Thoracic aorta (tissue), 2 donors: ENCODE measurements at regions not wholly inside any gene's neighbourhood (a gene's known extent, or its start where the extent isn't known, plus 50 kb on each side); places are given as distances from the start of the nearest gene placed in this dataset.

Source experiments
- ATAC-seq: fragments of 150-250 bp; one replicate; pipeline ENCODE4 v1.8.0; 2017; ENCODE audit warnings: low read depth; ENCODE audit not compliant: insufficient number of reproducible peaks, low FRiP score
- DNase-seq: peaks from one replicate; pipeline ENCODE4 v3.0.0-alpha.2; 2020; ENCODE audit warnings: low spot score
- H3K27ac ChIP-seq, 2 donors: fragments of 200-600 bp; sonication (generic); 1 replicate in 1 of 2; 2 replicates in 1 of 2; pipeline ENCODE4 v1.5.1; 2016; ENCODE audit warnings: mild to moderate bottlenecking in 2 of 2, moderate library complexity in 2 of 2
- H3K27me3 ChIP-seq: fragments of 200-600 bp; sonication (generic); replicated peaks from 2 replicates; pipeline ENCODE4 v1.6.0; 2016; ENCODE audit warnings: mild to moderate bottlenecking; ENCODE audit not compliant: insufficient read depth
- H3K36me3 ChIP-seq: fragments of 200-600 bp; sonication (generic); one replicate; pipeline ENCODE4 v1.5.1; 2016
- H3K4me1 ChIP-seq, 2 donors: fragments of 200-600 bp; sonication (generic); 1 replicate in 1 of 2; 2 replicates in 1 of 2; pipeline versions ENCODE4 v1.5.1 to v1.6.0; 2016; ENCODE audit warnings: low read depth in 2 of 2, mild to moderate bottlenecking in 1 of 2; ENCODE audit not compliant: control insufficient read depth in 1 of 2
- H3K4me3 ChIP-seq: fragments of 200-600 bp; sonication (generic); 2 replicates; pipeline ENCODE4 v1.5.1; 2016; ENCODE audit warnings: mild to moderate bottlenecking
- H3K9me3 ChIP-seq: fragments of 200-600 bp; sonication (generic); 2 replicates; pipeline ENCODE4 v1.5.1; 2016
- CTCF ChIP-seq: fragments of 200-600 bp; sonication (generic); IDR thresholded peaks from one replicate; pipeline ENCODE4 v1.5.1; 2019; ENCODE audit warnings: antibody characterized with exemption

- peak overlapping the region; percentile 8 for H3K4me3 ChIP-seq
- no peak for ATAC-seq
- peaks cover 6 to 31% of the 10 kb centered on the region in 2 donors for H3K4me1 ChIP-seq
- H3K36me3 ChIP-seq: no peaks in the 10 kb centered on the region
- H3K27me3 ChIP-seq: no peaks in the 10 kb centered on the region
- peak overlapping the region in 1 of 2 donors; percentile 15 for H3K27ac ChIP-seq
- no peaks in the 10 kb centered on the region for H3K9me3 ChIP-seq
- no peak for TF ChIP-seq CTCF
- DNase-seq: no peak
Observed at GRCh38 chr5:89967771-89968444, 441.6 kb downstream of the CETN3 start.

- ATAC-seq (no peak), DNase-seq (no peak)
- H3K4me3 ChIP-seq: peak overlapping the region; percentile 61
Observed at GRCh38 chr5:89956838-89957237, 452.7 kb downstream of the CETN3 start.

GRCh38 chr5:89954916-89955315 lies 454.6 kb downstream of the CETN3 start:
- Histone ChIP-seq H3K27me3 (no peaks in the 10 kb centered on the region), H3K36me3 (no peaks in the 10 kb centered on the region), H3K27ac (no peak overlapping the region), H3K4me1 (peaks cover 18 to 36% of the 10 kb centered on the region in 2 donors), H3K9me3 (no peaks in the 10 kb centered on the region), H3K4me3 (no peak overlapping the region)
- DNase-seq (no peak), ATAC-seq (no peak)
- TF ChIP-seq CTCF: no peak

More at GRCh38 chr5:89956838-89957237, 452.7 kb downstream of the CETN3 start:
- Histone ChIP-seq H3K9me3 (no peaks in the 10 kb centered on the region), H3K36me3 (no peaks in the 10 kb centered on the region), H3K27me3 (no peaks in the 10 kb centered on the region), H3K4me1 (peaks cover 18 to 36% of the 10 kb centered on the region in 2 donors), H3K27ac (peak overlapping the region; percentile 59 to 68)
- no peak for TF ChIP-seq CTCF

- H3K36me3 ChIP-seq: no peaks in the 10 kb centered on the region
- no peak overlapping the region for H3K27ac ChIP-seq
- DNase-seq (no peak), ATAC-seq (no peak)
- H3K9me3 ChIP-seq: no peaks in the 10 kb centered on the region
- H3K4me1 ChIP-seq: peaks cover 17 to 37% of the 10 kb centered on the region in 2 donors
- H3K4me3 ChIP-seq: no peak overlapping the region
- no peaks in the 10 kb centered on the region for H3K27me3 ChIP-seq
- no peak for TF ChIP-seq CTCF
Observed at GRCh38 chr5:89951876-89952275, 457.7 kb downstream of the CETN3 start.

- Histone ChIP-seq H3K9me3 (no peaks in the 10 kb centered on the region), H3K36me3 (no peaks in the 10 kb centered on the region), H3K4me3 (no peak overlapping the region), H3K27ac (no peak overlapping the region), H3K4me1 (peaks cover 11 to 36% of the 10 kb centered on the region in 2 donors), H3K27me3 (no peaks in the 10 kb centered on the region)
- TF ChIP-seq CTCF: no peak
- ATAC-seq (no peak), DNase-seq (no peak)
Observed at GRCh38 chr5:89950234-89950633, 459.3 kb downstream of the CETN3 start.
